HG02798 (cell line): ENCODE measurements at regions not wholly inside any gene's neighbourhood (a gene's known extent, or its start where the extent isn't known, plus 50 kb on each side); places are given as distances from the start of the nearest gene placed in this dataset.

Experiments
- ATAC-seq: cut with Tn5 transposase; IDR thresholded peaks from one replicate; pipeline ENCODE4 v1.9.1; 2021; ENCODE audit warnings: mild to moderate bottlenecking; ENCODE audit not compliant: unreplicated experiment, poor library complexity

GRCh38 chr20:7722564-7722963 is 217.7 kb downstream of the HAO1 start:
- ATAC-seq, result no peak

GRCh38 chr20:7723284-7723683 is 217.0 kb downstream of the HAO1 start:
- no peak for ATAC-seq

- ATAC-seq, result no peak
Observed at GRCh38 chr20:7728338-7728737, 211.9 kb downstream of the HAO1 start.

- no peak for ATAC-seq
Observed at GRCh38 chr20:7734216-7734615, 206.0 kb downstream of the HAO1 start.

- ATAC-seq, result no peak
Observed at GRCh38 chr20:7736336-7736735, 203.9 kb downstream of the HAO1 start.

- ATAC-seq, result no peak
Observed at GRCh38 chr20:7741866-7742265, 198.4 kb downstream of the HAO1 start.

DNA sequence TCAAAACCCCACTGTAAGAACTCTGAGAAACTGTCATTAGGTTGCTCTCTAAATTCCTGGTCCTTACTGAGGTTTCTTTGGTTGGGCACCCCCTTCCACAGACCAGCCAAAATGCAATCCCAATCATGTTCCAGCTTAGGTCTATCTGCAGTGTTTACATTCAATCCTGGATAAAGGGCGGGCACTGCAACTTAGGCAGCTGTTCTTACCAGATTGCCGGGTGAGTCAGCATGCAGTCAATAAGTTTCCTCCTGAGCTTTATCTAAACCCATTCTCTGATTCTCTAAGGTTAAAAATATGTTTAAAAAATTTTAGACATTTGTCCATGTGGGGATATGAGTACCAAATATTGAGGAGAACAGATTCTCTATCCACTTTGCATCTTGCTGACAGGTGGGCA is 197.8 kb downstream of the HAO1 start:
- no peak for ATAC-seq

DNA sequence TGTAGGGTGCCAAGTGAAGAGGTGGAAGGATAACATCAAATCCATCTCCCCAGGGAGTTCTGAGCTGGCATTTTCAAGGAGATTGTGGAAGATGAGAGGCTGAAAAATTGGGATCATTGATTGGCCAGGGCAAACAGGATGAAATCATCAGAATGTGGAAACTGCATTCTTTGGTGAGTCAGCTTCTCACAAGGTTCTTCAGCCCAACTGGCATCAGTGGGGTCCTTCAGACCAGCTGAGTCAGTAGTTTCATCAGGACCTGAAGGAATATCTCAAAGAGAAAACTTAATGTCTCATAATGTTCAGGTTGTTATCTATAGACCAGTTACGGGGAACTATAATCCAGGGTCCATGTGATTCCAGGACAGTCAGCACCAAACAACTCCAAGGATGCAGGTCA is 195.8 kb downstream of the HAO1 start:
- no peak for ATAC-seq

GRCh38 chr20:7748624-7749023 is 191.6 kb downstream of the HAO1 start:
- no peak for ATAC-seq

DNA sequence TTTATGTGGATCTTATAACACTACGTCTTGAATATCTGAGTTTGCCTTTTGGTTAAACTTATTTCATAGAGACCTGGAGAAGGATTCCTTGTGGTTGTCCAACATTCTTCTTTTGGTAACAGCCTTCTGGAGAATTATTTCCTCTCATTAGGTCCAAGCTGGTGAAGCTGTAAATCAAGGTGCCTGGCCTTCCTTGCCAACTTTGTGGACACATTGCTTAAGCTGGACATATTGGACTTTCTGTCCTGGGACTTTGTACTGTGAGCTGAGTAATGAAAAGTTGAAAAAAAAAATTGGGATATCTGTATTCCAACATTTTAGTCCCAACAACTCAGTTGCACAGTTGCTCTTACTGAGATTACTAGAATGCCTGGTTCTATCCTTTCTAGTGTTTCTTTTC is 186.2 kb downstream of the HAO1 start:
- no peak for ATAC-seq

DNA sequence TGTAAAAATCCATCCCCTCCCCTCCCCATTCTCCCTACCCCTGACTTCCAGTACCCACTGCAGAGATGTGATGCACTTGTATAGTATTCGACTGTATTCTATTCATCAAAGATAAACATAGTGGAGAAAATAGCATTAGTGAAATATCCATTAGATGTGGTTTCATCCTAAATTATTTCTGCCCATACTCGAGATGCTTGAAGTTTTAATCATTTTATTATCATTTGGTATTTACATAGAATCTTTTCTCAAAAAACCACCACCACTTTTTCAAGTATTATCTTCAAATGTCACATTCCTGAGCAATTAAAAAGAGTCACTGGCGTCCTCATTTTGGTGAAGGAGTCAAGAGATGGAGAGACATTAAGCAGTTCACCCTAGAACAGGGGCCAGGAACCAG is 181.9 kb downstream of the HAO1 start:
- ATAC-seq, result no peak

GRCh38 chr20:7760247-7761031 is 179.8 kb downstream of the HAO1 start:
- ATAC-seq, result no peak

DNA sequence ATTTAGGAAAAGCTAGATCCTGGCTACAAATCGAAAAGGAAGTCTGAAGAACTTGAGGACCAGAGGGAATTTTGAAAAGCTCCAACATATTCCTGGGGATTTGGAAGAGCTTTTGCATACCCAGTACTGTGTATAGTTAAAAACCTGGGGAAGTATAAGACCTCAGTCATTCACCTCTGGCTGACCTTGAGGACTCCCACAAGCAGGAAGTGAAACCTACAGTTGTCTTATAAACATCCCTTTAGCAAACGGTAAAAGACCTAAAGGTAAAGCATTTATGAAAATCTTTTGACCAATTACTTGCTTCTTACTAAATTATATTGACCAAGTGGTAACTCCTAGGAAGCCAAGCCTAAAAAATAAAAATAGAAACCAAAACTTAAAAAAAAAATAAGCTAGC is 175.0 kb downstream of the HAO1 start:
- peak; percentile 65 for ATAC-seq

- no peak for ATAC-seq
Observed at GRCh38 chr20:7770046-7770445, 170.2 kb downstream of the HAO1 start.

DNA sequence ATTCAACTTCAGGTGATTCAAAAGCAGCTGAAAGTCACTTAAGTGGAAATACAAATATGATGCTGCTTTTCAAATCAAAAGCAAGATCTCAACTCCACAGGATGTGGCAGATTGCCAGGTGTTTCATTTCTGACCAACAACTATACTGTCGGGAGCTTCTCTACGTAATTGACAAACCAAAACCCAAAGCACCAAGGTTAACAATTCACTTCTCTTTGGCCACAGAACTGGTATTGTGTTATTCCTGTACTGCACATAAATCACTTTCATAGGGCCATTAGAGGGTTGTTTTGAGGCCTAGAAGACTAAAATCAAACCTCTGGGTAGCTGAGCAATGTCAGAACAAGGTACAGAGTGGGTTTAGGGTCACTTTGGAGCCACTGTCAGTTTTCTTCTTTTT is 169.7 kb downstream of the HAO1 start:
- peak; percentile 99 for ATAC-seq

DNA sequence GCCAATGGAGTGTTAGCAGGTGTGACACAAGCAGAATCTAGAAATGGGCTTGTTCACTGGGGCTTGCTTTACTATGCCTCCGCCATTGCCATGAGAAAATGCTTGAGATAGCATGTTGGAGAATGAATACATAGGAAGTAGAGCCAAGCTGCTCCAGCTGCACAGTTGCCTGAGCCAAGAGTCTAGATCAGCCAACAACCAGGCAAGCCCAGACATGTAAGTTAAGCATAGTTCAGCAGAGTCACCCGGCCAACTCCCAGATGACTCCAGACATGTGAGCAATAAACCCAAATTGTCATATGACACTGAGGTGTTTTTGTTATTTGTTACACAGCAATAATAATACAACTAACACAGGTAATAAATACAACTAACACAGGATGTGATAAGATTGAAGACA is 167.9 kb downstream of the HAO1 start:
- ATAC-seq, result no peak

- no peak for ATAC-seq
Observed at GRCh38 chr20:7773511-7773910, 166.7 kb downstream of the HAO1 start.

GRCh38 chr20:7775072-7775471 is 165.2 kb downstream of the HAO1 start:
- no peak for ATAC-seq

DNA sequence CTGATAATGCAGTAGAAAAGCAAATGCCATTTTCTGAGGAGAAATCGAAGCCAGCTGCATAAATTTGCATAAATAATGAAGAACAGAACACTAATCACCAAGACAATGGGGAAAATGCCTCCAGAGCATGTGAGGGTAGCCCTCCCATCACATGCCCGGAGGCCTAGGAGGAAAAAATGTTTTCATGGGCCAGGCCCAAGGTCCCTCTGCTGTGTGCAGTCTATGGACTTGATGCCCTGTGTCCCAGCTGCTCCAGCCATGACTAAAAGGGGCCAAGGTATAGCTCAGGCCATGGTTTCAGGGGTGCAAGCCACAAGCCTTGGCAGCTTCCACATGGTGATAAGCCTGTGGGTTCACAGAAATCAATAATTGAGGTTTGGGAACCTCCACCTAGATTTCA is 164.1 kb downstream of the HAO1 start:
- no peak for ATAC-seq

- ATAC-seq, result no peak
Observed at GRCh38 chr20:7790189-7790588, 150.1 kb downstream of the HAO1 start.

DNA sequence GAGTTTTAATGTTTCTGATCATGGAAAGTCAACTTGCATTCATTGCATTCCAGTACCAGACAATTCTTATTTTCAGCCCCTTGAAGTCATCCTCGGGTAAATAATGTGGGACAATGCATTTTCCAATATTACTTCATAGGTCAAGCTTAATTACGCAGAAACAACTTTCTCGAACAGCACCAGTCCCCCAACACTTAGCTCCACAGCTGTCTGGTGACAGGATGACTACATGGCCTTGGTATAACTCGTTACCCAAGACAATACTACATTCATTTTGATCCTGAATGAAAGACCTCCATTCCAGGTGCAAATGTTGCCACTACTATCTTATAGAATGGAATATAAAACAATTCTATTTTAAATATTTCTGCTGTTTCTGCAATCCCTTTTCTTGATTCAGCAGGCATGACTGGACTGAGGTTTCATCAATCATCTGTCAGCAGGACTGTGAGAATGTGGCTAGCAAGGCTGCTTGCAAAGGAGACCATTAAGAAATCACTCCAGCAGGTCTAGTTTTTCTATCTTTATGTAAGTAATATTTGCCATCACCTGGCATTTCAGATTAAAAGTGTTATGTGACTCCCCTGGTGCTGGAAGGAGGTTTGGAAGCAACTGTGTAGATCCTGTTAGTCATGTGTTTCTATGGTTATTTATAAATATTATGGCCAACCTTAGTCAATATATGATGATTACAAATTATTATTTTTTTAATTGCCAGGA is 147.9 kb downstream of the HAO1 start:
- no peak for ATAC-seq

GRCh38 chr20:7798176-7798575 is 142.1 kb downstream of the HAO1 start:
- no peak for ATAC-seq
